OCI-LY3 (cell line): ENCODE measurements at regions not wholly inside any gene's neighbourhood (a gene's known extent, or its start where the extent isn't known, plus 50 kb on each side); places are given as distances from the start of the nearest gene placed in this dataset.
"Not testable (repeated sequence)": the region's sequence is repeated elsewhere in the genome, so short reads cannot be mapped to it uniquely, and the experiment has no call there.

Experiments used
- H2AFZ ChIP-seq: fragments of 200-600, 300-600 bp; shearing (Covaris generic); 2 replicates; pipeline ENCODE4 v1.6.0; 2014; ENCODE audit warnings: antibody characterized with exemption, low read depth, low read length
- H3K27ac ChIP-seq: fragments of 200-600, 300-600 bp; sonication (generic); 2 replicates; pipeline ENCODE4 v1.5.1; 2014; ENCODE audit warnings: mild to moderate bottlenecking, low read length, moderate library complexity, mixed read lengths
- H3K27me3 ChIP-seq: fragments of 200-600, 300-600 bp; sonication (generic); 2 replicates; pipeline ENCODE4 v1.6.1; 2014; ENCODE audit warnings: low read depth, low read length, mixed read lengths
- H3K36me3 ChIP-seq: fragments of 200-600, 300-600 bp; sonication (generic); replicated peaks from 2 replicates; pipeline ENCODE3; 2014; ENCODE audit warnings: low read depth, low read length, mixed read lengths
- H3K4me1 ChIP-seq: fragments of 300-600, 200-600 bp; sonication (generic); 2 replicates; pipeline ENCODE4 v1.6.1; 2014; ENCODE audit warnings: low read length, mixed read lengths
- H3K4me2 ChIP-seq: fragments of 200-600, 300-600 bp; sonication (generic); 2 replicates; pipeline ENCODE4 v1.6.1; 2014; ENCODE audit warnings: low read length, mixed read lengths
- H3K4me3 ChIP-seq: fragments of 300-600, 200-600 bp; sonication (generic); 2 replicates; pipeline ENCODE4 v1.5.1; 2014; ENCODE audit warnings: antibody characterized with exemption, mild to moderate bottlenecking, low read length, moderate library complexity
- H3K79me2 ChIP-seq: fragments of 300-600, 200-600 bp; shearing (Covaris generic); 2 replicates; pipeline ENCODE4 v1.6.1; 2014; ENCODE audit warnings: mild to moderate bottlenecking, low read length, mixed read lengths
- H3K9ac ChIP-seq: fragments of 300-600, 200-600 bp; shearing (Covaris generic); 2 replicates; pipeline ENCODE4 v1.6.0; 2014; ENCODE audit warnings: mild to moderate bottlenecking, low read length, moderate library complexity
- H3K9me3 ChIP-seq: fragments of 200-600, 300-600 bp; shearing (Covaris generic); 2 replicates; pipeline ENCODE4 v1.6.1; 2014; ENCODE audit warnings: low read length, mixed read lengths; ENCODE audit not compliant: insufficient read depth
- H4K20me1 ChIP-seq: fragments of 200-600, 300-600 bp; sonication (generic); 2 replicates; pipeline ENCODE4 v1.6.1; 2016; ENCODE audit warnings: low read length, mixed read lengths; ENCODE audit not compliant: insufficient read depth
- CTCF ChIP-seq: fragments of 200-600, 300-600 bp; sonication (generic); IDR thresholded peaks from 2 replicates; pipeline ENCODE4 v1.5.1; 2014; ENCODE audit warnings: antibody characterized with exemption, low read length, low read depth
- EZH2phosphoT487 ChIP-seq: fragments of 200-600 bp; shearing (Covaris generic); IDR thresholded peaks from 2 replicates; pipeline ENCODE4 v1.6.1; 2018; ENCODE audit warnings: antibody characterized with exemption, mixed run types, low read depth

GRCh38 chr9:135381762-135382310, 97.7 kb upstream of the PPP1R26 start:
- H3K4me3 ChIP-seq = no peak overlapping the region
- no peaks in the 10 kb centered on the region for H3K36me3 ChIP-seq
- H3K27me3 ChIP-seq = no peaks in the 10 kb centered on the region
- no peaks in the 10 kb centered on the region for H3K79me2 ChIP-seq
- no peaks in the 10 kb centered on the region for H4K20me1 ChIP-seq
- no peak overlapping the region for H3K4me2 ChIP-seq
- H3K9me3 ChIP-seq = no peaks in the 10 kb centered on the region
- no peak overlapping the region for H2AFZ ChIP-seq
- no peak overlapping the region for H3K27ac ChIP-seq
- H3K4me1 ChIP-seq = no peaks in the 10 kb centered on the region
- no peak overlapping the region for H3K9ac ChIP-seq
- TF ChIP-seq EZH2phosphoT487 = no peak
- TF ChIP-seq CTCF = no peak

- H3K9ac ChIP-seq = no peak overlapping the region
- no peaks in the 10 kb centered on the region for H3K4me1 ChIP-seq
- no peaks in the 10 kb centered on the region for H3K36me3 ChIP-seq
- no peak overlapping the region for H3K4me2 ChIP-seq
- H4K20me1 ChIP-seq = no peaks in the 10 kb centered on the region
- TF ChIP-seq CTCF = no peak
- TF ChIP-seq EZH2phosphoT487 = no peak
- no peak overlapping the region for H3K27ac ChIP-seq
- H3K4me3 ChIP-seq = no peak overlapping the region
- H3K9me3 ChIP-seq = no peaks in the 10 kb centered on the region
- H3K79me2 ChIP-seq = no peaks in the 10 kb centered on the region
- no peaks in the 10 kb centered on the region for H3K27me3 ChIP-seq
- H2AFZ ChIP-seq = no peak overlapping the region
Observed at GRCh38 chr9:135384226-135384625, 95.4 kb upstream of the PPP1R26 start.

- not testable (repeated sequence) for H2AFZ ChIP-seq, H3K4me3 ChIP-seq, H3K4me2 ChIP-seq, H3K79me2 ChIP-seq, H3K36me3 ChIP-seq, H3K27ac ChIP-seq, H3K4me1 ChIP-seq, H4K20me1 ChIP-seq, H3K9ac ChIP-seq, H3K9me3 ChIP-seq, H3K27me3 ChIP-seq
Observed at GRCh38 chr9:135384815-135385405, 94.7 kb upstream of the PPP1R26 start.

GRCh38 chr9:135385793-135386192, 93.8 kb upstream of the PPP1R26 start:
- no peak for TF ChIP-seq CTCF
- no peak for TF ChIP-seq EZH2phosphoT487
- Histone ChIP-seq H3K9me3 (no peaks in the 10 kb centered on the region), H3K36me3 (no peaks in the 10 kb centered on the region), H3K27ac (no peak overlapping the region), H3K4me1 (no peaks in the 10 kb centered on the region), H3K79me2 (no peaks in the 10 kb centered on the region), H3K27me3 (no peaks in the 10 kb centered on the region), H4K20me1 (no peaks in the 10 kb centered on the region), H3K9ac (no peak overlapping the region), H3K4me3 (no peak overlapping the region), H2AFZ (no peak overlapping the region), H3K4me2 (no peak overlapping the region)
